ENCODE measurements at regions not wholly inside any gene's neighbourhood (a gene's known extent, or its start where the extent isn't known, plus 50 kb on each side); places are given as distances from the start of the nearest gene placed in this dataset.

DNA sequence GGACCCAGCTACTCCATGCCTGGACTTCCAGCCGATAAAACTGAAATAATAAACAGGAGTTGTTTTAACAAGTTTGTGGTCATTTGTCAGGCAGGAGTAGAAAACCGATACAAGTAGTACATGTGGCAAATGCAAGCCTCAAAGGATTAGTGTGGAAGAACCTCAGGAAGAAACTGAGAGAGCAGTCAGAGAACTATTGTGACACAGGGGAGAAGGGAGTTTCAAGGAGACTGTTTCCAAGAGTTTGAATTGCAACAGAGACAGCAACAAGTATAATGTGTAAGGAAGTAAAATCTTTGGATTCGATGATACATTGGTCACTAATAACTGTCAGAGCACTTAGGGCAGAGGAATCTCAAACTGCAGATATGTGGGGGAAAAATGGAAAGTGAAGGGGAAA, 450.6 kb upstream of the ARHGEF26 start:
- no peak for DNase-seq

DNA sequence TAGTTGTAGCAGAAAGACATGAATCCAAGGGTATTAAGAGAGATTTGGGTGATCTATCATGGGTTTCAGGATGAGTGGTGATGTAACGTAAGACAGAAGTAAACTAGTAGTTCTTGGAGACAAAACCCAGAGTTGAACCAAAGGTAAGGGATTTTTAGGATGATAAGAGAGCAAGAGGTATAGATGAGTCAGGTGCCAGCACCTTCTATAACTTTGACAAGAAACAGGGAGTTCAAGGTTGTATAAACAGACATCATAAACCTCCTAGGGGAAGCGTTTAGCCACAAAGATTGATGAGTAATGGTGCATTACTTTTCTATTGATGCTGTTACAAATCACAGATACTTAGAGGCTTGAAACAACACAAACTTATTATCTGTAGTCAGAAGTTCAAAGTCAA, 447.3 kb upstream of the ARHGEF26 start:
- no peak for DNase-seq

DNA sequence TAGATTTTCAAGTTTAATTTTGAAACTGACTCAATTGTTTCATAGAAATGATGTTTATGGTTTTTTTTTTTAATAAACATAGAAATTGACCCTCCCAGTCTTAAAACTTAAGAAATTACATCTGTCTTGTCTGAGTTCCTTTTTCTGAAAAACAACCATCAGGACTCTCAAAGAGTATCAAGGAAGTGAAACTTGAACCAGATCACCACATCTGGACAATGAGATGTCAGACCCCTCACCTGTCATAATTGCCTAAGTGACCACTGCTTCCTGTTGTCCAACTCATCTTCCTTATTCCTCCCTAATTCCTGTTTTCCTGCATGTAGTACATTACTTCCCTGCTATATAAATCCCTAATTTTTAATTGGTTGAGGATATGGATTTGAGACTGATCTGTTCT, 441.5 kb upstream of the ARHGEF26 start:
- DNase-seq = no peak

DNA sequence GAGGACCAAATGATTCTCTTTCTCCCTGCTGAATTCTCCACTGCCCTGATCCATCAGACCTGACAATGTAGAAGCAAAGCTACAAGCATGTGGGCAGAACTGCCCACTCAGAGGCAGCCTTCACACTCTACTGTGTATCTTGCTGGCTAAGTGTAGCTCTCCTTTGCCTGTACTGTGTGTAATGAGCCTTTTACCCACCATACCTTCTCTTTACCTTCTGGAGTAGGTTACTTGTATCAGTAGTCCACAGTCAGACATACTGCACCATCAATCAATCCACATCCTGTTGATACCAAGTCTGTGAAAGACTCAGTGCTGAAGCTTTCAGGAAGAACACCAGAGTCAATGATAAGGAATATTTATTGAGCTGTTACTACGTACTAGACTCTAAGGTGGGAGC, 440.7 kb upstream of the ARHGEF26 start:
- DNase-seq = no peak

DNA sequence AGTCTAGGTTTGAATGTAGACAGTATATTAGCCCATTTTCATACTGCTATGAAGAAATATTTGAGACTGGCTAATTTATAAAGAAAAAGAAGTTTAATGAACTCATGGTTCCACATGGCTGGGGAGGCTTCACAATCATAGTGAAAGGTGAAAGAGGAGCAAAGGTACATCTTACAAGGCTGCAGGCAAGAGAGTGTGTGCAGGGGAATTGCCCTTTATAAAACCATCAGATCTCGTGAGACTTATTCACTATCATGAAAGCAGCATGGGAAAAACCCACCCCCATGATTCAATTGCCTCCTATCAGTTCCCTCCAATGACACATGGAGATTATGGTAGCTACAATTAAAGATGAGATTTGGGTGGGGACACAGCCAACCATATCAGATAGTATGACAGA, 440.1 kb upstream of the ARHGEF26 start:
- DNase-seq = no peak

DNA sequence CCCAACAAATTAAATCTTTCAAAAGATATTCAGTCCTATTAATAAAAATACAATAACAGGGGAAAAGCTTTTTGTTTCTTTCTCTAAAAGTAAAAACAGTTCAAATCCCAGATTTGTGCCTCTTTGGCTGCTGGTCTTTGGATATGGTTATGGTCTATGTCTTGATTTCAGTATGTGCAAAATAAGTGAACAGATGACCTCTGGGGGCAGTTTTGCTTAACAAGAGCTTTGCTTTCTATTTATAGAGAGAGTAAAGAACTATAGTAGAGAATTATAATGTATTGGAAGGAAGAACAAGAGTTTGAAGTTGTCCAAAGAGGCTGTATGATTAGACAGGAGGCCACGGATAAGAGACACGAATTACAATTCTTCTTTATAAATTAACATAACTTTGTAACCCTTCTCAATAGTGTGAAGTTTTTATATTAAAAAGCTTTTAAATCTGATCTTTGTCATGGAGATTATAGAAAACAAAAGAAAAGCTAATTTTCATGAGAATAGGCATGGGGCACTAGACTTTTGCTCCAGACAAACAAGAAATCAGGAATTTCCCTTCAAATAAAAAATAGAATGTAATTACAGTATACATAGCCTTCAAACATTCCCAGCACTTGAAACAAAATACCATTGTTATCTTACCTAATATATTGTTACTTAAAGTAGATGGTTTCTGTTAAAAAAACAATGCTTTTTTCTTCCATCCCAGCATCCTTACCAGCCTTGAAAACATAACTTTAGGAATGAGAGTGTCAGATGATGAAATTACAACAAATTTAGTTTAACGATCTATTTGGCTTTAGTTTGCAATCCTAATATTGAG, 432.7 kb upstream of the ARHGEF26 start:
- no peak for DNase-seq

DNA sequence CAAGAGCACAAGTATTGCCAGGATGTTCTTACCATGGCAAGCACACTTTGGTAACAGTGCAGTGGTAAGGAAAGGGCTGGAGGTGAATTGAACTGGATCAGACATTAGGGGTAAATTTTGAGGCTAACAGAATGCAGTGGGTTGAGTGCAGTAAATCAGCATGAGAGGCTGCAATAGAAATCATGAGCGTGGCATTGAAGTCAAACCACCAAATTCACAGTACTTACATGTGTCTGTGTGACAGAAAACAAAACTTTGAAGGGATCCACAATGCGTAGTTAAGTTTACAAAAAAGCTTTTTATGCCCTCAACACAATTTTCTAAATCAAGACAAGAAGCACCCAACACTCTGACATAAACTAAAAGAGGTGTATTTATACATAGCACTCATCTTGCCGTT, 428.0 kb upstream of the ARHGEF26 start:
- no peak for DNase-seq

DNA sequence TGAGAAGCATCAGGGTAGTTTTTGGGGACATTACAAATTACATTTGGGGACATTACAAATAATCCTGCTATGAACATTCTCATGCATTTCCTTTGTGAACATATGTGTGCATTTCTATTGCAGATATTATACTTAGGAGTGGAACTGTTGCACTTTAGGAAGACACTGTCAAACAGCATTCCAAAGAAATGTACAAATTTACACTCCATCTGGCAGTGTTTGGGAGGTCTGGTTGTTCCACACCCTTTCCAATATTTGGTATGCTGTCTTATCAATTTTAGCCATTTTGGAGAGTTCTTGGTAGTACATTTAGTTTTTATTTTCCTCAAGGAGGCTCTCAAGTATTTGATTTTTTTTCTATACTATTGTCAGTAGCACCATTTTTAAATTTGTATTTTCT, 419.1 kb upstream of the ARHGEF26 start:
- no peak for DNase-seq

DNA sequence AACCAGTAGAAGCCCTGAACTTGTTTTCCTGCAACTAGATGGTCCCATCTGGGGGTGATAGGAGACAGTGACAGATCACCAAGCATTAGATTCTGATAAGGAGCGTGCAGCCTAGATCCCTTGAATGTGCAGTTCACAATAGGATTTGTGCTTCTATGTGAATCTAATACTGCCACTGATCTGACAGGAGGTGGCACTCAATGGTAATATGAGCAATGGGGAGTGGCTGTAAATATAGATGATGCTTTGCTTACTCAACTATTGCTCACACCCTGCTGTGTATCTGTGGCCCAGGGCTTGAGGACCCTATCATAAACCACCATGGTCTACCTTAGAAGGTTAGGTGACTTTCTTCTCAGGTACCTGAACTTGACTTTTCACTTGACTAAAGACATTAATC, 417.1 kb upstream of the ARHGEF26 start:
- DNase-seq = no peak

DNA sequence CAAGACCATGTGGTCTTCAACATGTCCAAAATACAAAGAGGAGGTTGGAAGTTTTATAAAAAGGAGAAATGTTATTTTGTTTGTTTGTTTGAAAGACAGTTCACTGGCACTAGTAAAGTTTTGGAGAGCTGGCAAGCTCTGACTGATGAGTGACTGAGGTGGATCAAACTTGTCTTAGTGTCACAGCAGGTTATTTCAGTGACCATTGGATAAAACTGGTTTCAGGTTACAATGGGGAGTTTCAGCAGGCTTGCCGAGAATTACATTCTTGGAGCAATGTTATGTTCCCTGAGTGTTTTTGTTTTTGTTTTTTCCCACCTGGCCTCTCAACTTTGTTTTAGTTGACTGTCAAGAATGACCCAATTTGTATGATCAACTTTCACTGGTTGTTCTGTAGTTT, 414.5 kb upstream of the ARHGEF26 start:
- DNase-seq = no peak

DNA sequence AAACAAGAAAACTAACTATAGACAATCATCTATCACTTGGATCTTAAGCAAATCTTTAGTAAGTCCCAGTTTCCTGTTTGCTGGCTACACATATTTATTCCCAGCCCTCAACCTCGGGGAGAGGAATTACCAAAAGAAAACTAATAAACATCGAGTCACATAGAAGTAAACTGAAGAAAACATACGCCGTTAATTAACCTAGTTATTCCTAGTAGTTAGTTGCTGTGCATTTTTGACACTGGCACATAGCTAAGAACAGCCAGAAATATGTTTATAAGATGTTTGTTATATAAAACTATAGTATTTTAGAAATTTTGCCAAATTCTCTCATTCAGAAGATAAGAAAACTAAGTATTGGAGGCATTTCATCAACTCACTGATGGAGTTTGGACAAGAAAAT, 407.2 kb upstream of the ARHGEF26 start:
- no peak for DNase-seq

DNA sequence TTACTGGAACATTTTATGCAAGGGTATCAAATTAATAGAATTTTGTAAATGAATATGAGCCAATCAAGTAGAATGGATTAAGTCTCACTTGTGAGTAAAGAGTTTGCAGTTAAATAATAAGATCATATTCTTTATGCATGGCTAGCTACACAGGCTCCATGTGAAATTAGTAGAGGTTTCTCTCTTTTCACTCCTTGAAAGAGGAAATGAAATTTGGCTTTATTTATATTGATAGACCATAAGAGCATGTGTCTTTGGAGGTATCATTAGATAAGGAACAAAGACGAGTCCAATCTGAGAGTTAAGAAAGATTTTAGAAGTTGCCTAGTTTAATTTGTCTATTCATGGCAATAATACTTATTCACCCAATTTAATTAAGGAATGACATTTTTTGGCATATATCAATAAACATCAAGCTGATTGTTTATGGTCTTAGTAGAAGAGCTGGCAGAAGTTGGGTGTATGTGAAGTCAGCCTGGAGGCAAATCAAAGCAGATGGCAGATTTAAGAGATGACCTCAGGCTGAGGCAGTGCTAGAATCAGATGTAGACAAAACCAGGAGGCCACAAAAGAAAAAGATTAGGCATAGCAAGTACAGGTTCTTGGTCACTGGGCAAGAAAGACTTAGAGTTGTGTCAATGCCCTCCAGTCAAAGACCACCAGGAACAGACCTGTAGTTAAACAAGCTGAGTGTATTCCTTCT, 406.5 kb upstream of the ARHGEF26 start:
- no peak for DNase-seq

DNA sequence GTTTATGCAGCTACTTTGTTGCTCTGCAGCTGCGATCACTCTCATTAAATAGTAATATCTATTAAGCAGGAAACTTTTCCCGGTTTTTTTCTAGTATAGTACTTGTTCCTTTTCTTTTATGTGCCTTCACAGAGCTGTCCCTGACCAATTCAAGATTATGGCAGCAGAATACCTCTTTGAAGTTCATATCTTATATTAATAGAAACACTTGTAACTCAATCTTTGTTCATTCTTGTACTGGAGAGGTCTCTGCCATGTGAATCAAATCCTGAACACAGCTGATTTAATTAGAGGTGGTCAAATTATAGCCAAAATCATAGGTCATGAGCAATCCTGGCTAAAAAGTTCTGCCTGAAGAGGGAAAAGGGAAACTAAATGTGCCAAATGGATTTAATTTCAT, 399.0 kb upstream of the ARHGEF26 start:
- no peak for DNase-seq

DNA sequence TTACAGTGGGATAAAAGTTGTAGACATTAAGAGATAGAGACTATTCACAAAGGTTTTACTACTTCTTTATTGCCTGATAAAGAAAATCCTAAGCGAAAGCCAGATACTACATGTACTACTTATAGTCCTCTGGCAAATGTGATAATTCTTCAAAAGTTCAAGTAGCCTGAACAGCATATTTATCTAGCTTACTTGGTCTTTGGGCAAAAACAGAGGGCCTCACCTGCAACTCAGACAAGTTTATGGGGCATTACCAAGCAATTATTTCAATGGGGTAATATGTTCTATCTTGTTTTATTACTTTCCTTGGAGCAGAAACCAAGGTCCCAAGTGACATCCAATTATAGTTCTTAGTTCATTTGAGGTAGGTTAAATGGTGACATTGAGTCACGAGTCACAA, 390.1 kb upstream of the ARHGEF26 start:
- no peak for DNase-seq

DNA sequence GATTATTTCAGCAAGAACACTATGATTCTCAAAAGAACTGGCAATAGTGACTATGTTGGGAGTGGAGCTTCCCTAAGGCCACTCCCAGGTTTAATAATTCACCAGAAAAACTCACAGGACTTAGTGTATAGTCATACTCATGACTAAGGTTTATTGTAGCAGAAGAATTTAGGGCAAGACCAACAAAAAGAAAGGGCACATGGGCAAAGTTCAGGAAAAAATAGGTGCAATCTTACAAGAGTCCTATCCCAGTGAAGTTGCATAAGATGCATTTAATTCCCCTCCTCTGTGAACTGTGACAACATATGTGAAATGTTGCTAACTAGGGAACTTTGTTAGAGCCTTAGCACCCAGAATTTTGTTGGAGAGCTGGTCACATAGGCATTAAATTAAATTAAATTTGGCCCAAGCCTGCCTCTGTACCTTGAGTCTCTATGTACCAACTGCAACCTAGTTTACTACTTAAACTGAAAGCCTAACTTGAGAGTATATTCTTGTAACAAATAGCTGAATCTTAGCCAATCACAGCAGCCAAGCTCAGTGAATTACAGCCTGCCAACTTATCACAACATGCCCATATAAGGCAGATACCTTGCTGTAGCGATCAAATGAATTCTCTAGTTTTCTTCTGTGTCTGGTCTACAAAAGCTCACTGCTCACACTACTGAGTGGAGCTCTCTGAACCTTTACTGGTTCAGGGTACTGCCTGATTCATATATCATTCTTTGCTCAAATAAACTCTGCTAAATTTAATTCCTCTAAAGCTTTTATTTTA, 386.2 kb upstream of the ARHGEF26 start:
- DNase-seq = no peak

DNA sequence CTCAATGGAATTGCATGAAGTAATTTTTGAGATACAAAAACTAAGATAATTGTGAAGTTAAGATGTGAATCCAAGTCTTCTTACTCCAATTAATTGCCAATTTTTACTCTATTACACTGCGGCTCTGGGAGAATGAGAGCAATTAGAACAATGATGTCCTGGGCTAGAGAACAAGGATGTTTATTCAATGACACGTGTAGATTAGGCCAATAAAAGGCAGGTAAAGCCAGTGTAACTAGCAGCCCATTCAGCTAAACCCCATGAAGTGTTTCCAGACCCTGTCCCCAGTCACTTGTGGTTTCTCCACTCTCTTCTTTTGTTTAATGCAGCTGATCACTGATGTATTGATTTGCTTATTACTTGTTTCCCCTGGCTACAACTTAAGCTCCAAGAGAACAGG, 381.1 kb upstream of the ARHGEF26 start:
- DNase-seq = no peak

DNA sequence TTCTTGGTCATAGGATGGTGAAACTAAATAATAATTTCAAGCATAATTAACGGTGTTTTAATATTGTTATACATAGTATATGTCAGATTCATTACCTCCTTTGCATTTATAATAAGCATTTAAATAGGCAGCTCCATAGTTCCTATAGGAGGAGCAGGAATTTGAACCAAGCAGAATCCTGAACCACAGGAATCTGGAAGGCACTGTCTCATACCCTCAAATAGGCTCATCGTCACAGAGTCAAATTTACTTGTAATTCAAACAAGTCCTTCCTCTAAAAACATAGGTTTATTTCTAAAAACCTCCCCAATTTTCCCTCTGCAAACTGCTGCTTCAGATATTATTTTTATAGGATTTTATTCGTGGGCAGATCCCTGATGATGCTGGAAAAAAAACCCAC, 376.3 kb upstream of the ARHGEF26 start:
- no peak for DNase-seq

DNA sequence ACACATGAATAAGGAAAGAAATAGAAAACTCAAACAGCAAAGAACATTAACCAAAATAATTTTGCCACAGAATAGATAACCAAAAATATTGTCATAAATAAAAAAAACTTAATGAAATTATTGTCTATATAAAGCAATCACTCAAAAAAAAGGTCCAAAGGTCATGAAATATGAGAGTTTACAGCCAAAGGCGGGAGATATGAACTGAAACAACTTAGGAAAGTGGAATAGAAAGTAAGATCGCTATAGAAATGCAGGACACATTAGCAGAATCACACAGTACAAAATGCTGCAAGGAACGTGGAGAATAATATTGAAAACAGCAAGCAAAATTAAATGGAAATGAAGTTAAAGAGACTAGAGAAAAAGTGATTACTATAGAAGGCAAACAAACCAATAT, 375.0 kb upstream of the ARHGEF26 start:
- DNase-seq = no peak

DNA sequence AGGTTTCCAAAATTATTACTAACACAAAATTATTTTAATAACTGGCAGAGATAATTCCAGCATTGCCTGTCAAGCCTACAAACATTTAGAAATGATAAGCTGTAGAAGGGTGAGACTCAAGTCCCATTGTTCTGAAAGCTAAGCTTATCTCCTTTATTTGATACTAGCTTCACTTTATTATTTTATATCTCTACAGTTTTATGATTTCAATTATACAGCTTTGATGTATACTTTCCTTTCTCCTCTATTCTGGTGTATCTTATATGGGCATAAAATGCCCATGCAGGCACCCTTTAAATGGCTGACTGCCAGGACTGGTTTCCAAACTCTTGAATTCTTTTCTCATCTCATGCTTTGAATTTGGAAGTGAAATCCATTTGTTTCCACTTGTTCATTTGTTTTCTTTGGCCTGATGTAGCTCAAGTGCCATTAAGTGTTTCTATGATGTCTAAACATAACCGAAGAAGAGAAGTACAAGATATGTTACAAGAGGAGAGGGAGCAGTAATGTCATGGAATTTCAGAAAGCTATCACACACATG, 372.1 kb upstream of the ARHGEF26 start:
- DNase-seq = no peak

DNA sequence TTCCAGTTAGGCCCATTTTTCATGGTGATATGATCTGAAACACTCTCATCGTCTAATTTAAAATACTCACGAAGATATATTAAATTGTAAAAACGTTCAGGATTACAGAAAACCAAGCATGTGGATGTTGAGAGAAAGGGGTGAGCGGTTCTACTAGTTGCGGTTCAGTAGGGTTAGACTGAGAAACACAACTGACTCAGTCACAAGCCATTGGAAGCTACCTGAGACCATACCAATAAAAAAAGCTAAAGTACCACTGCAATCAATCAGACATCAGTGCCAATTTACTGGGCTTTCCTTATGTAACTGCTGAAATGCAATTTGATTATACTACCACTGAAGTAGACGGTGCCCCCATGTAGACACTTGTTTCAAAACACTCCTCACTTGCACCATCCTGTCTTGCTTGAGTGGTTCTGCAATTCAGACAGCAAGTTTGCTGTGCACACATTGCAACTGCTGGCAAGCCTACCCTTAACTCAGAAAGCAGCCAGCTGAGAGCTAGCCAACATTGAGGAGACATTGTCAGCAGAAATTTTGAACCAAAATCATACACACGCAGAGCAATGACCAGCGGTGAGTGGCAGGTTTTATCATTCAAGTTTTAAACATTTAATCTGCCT, 368.7 kb upstream of the ARHGEF26 start:
- DNase-seq = no peak

DNA sequence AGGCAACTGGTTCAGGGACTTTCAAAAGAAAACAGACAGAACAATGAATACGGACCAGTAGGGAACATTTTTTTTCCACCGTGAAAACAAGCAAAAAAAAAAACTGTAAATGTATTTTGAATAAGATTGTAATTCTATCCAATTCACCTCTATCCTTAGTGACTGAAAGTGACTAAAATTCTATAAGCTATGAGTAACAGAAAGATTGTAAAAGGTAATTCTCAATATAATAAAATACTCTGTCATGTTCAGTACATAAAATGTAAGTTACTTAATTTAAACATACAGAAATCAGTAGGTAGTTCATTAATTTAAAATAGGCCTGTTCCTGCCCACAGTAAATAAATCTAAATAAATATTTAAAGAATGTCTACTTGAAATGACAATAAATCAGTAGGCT, 368.2 kb upstream of the ARHGEF26 start:
- DNase-seq = no peak

DNA sequence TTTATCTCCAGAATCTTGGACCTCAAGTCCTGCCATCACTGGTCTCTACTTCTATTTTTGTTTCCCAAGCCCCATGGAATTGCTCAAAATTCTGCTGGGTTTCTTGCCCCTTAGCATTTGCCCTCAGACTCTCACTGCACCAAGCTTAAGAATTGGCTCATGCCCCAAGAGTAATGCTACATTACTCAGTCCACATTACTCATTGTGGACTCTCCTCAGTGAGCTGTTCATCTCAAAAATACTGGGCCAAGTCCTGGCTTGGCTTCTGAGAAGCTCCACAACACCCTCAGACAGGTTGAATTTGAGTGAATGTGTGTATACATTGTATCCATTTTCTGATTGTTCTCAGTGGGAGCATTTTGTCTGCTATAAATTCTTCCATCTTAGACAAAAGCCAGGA, 364.4 kb upstream of the ARHGEF26 start:
- no peak for DNase-seq

DNA sequence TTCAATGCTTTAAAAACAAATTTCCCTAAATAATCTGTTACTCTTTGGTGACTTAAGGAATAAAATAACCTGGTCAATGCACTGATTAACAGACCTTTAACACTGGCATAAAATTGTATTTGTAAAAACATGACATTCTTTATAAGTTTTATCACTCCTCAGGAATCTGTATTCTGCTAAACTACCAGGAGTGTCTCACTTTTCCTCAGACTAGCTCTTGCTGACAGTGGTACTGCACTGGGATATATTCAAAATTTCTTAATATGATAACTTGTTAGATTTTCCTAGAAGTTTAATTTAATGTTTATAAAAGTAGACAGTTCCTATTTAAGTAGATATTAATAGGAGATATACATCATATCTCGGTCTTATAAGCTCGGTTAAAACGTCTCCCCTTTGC, 363.4 kb upstream of the ARHGEF26 start:
- DNase-seq = no peak

Data from T-helper 9 cell (primary cell).